HL-60 (cell line): ENCODE measurements at regions not wholly inside any gene's neighbourhood (a gene's known extent, or its start where the extent isn't known, plus 50 kb on each side); places are given as distances from the start of the nearest gene placed in this dataset.

Experiments used
- CTCF ChIP-seq: IDR thresholded peaks from one replicate; pipeline ENCODE4 v1.5.1; 2011; ENCODE audit warnings: low read length, control low read depth, inconsistent platforms; ENCODE audit not compliant: insufficient read depth
- POLR2AphosphoS5 ChIP-seq: IDR thresholded peaks from 2 replicates; pipeline ENCODE4 v1.6.1; 2012; ENCODE audit warnings: low read depth
- REST ChIP-seq: IDR thresholded peaks from 2 replicates; pipeline ENCODE4 v1.6.1; 2012; ENCODE audit warnings: low read depth; ENCODE audit not compliant: insufficient replicate concordance
- SPI1 ChIP-seq: IDR thresholded peaks from 2 replicates; pipeline ENCODE4 v1.6.1; 2012; ENCODE audit warnings: low read depth, mild to moderate bottlenecking, borderline replicate concordance

- TF ChIP-seq POLR2AphosphoS5 (no peak), CTCF (no peak), REST (no peak), SPI1 (no peak)
Measured at GRCh38 chr9:105967797-105968196, 273.5 kb downstream of the TMEM38B start.
